Bronchial epithelial cell (primary cell): ENCODE measurements at regions not wholly inside any gene's neighbourhood (a gene's known extent, or its start where the extent isn't known, plus 50 kb on each side); places are given as distances from the start of the nearest gene placed in this dataset.

ENCODE experiments used
- DNase-seq: peaks from one replicate; pipeline ENCODE4 v3.0.0-alpha.2; 2010; ENCODE audit warnings: low read depth
- FAIRE-seq: peaks from 2 replicates; lab custom pipeline; 2011; peaks lifted over from hg19 to GRCh38; lab: Jason Lieb, UNC
- H3K27me3 ChIP-seq: 2 replicates; pipeline ENCODE4 v1.5.1; 2011; ENCODE audit warnings: low read length; ENCODE audit not compliant: control insufficient read depth, insufficient read depth
- H3K36me3 ChIP-seq: 2 replicates; pipeline ENCODE4 v1.5.1; 2011; ENCODE audit warnings: low read length; ENCODE audit not compliant: control insufficient read depth, insufficient read depth
- H3K4me3 ChIP-seq: 2 replicates; pipeline ENCODE4 v1.5.1; 2011; ENCODE audit warnings: mild to moderate bottlenecking, low read depth, low read length, control low read depth
- TF ChIP-seq, protein P1 (sequence below): IDR thresholded peaks from 2 replicates; pipeline ENCODE4 v1.5.1; 2011; ENCODE audit warnings: mild to moderate bottlenecking, moderate library complexity, low read length, control low read depth, inconsistent platforms; ENCODE audit not compliant: insufficient read depth, severe bottlenecking

DNA sequence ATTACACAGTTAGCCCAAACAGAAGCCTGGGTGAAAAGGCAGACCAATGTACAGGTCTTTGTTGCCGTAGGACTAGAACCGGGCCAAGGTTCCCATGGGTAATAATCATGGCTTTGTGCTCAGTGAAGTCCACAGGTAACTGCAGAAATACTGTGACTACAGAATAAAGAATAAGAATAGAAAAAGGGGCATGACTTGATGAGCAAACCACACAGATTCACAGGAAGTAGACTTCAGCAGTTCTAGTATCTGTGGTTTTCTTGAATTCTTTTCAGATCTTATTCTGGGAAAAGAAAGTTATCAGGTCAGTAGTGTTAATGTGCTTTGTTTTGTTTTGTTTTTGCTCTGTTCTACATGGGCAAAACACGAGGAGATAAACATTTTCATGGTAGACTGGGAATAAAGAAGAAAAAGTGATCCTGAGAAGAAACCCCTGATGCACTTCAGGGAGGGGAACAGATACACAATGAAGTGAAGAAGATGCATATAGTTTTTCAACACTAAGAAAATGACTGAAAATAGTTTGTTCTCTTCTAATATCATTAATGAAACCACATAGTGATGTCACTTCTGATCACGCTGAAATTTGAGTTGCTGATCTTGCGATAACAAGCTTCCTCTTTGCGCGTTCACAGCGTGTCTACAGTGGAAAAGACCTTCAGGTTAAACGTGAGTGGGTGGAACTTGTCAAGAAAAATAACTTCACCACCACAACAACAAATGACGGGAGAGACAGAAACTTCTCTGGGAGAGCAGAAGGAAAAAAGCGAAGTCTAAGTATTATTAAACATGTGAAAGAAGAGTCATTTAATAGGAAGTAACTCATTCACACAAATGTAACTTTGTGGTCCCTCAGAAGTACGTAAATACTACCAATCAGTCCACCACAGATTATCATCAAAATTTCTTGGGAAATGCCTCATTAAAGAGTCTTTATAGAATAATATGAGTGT is 315.8 kb upstream of the SATB1 start:
- DNase-seq: no peak
- FAIRE-seq: no peak
- TF ChIP-seq, protein P1, sequence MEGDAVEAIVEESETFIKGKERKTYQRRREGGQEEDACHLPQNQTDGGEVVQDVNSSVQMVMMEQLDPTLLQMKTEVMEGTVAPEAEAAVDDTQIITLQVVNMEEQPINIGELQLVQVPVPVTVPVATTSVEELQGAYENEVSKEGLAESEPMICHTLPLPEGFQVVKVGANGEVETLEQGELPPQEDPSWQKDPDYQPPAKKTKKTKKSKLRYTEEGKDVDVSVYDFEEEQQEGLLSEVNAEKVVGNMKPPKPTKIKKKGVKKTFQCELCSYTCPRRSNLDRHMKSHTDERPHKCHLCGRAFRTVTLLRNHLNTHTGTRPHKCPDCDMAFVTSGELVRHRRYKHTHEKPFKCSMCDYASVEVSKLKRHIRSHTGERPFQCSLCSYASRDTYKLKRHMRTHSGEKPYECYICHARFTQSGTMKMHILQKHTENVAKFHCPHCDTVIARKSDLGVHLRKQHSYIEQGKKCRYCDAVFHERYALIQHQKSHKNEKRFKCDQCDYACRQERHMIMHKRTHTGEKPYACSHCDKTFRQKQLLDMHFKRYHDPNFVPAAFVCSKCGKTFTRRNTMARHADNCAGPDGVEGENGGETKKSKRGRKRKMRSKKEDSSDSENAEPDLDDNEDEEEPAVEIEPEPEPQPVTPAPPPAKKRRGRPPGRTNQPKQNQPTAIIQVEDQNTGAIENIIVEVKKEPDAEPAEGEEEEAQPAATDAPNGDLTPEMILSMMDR: no peak
- Histone ChIP-seq H3K36me3 (no peaks in the 10 kb centered on the region), H3K27me3 (no peaks in the 10 kb centered on the region), H3K4me3 (no peak overlapping the region)

DNA sequence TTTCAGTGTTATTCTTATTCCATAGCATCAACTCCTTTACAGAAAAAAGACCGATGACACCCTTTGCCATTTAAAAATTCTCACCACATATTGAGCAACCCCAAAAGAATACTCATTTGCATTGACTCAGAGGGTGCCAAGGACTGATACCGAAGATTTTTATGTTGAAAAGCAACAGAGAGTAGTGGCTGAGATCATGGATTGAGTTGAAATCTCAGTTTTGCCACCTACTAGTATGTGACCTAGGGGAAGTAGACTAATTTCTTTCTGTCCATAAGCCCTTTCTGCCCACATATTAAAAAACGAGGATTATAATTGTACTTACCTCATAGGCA is 313.9 kb upstream of the SATB1 start:
- FAIRE-seq (no peak), DNase-seq (no peak)
- H3K4me3 ChIP-seq: no peak overlapping the region
- TF ChIP-seq, protein P1: no peak
- no peaks in the 10 kb centered on the region for H3K36me3 ChIP-seq
- no peaks in the 10 kb centered on the region for H3K27me3 ChIP-seq

DNA sequence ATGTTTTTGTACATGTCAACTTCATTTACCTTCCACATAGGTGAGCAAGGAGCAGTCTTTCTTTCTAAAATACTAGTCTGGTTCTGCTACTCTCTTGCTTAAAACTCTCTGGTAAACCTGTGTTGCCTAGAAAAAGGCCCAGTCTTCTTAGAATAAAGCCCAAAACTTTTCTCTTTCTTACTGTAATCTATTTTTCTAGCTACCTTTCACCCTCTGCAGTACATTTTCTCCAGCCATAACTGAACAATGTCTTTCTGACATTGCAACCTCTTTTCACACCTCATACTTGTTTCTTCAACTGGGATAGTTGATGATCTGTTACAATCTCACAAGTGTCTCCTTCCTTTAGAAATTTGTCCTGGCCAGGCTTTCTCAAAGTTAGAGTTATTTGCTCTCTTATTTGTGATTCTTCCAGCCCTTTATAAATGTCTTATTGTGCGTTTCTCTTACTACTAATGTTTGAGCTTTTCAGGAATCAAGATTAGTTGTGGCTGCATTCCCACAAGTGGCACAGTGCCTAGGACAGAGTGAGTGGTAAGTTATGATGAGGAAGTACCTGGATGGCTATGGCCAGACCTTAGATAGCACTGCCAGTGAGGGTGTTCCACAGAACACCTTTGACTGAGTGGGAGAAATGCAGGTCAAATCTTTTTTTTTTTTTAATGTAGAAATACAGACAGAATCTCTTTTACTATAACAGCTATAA is 313.4 kb upstream of the SATB1 start:
- TF ChIP-seq, protein P1: no peak

DNA sequence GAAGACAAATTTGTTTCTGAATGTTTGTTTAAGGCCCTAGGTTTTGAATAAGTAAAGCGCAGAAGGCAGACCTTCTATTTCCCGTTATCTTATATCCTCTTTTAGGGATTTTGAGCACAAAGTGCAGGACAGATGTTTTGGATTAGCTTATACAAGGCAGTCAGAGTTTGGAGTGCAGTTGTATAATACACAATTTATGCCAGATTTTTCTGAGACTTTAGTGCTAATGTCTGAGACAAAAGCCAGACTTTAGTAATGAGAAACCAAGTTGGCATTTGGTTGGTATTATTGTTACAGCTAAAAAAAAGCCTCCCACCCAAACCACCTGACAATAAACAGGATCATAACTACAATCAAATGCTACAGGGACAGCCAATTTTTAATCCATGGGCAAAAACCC is 309.9 kb upstream of the SATB1 start:
- TF ChIP-seq, protein P1: no peak
- Histone ChIP-seq H3K27me3 (no peaks in the 10 kb centered on the region), H3K36me3 (no peaks in the 10 kb centered on the region), H3K4me3 (no peak overlapping the region)
- DNase-seq: no peak
- FAIRE-seq: no peak

More for the DNA sequence above, 313.4 kb upstream of the SATB1 start:
- no peaks in the 10 kb centered on the region for H3K27me3 ChIP-seq
- DNase-seq (no peak), FAIRE-seq (no peak)
- no peaks in the 10 kb centered on the region for H3K36me3 ChIP-seq
- no peak overlapping the region for H3K4me3 ChIP-seq

DNA sequence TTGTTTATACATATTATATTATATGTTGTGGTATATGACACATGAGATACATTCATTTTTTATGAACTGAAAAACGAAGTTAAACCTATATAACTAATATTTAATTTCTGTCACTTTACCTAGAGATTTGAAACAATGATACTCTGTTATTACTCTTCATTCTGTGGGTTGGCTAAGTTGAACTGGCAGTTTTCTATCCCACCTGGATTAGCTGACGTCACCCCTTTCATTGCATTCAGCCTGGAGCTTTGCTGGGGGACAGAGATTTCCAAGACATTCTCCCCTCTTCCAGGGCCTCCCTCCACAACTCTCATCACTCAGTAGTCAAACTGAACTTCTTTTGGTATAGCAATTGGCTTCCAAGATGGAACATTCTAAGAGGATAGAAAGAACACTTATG is 309.2 kb upstream of the SATB1 start:
- Histone ChIP-seq H3K4me3 (no peak overlapping the region), H3K27me3 (no peaks in the 10 kb centered on the region), H3K36me3 (no peaks in the 10 kb centered on the region)
- FAIRE-seq (no peak), DNase-seq (no peak)
- TF ChIP-seq, protein P1: no peak
